Liver (tissue), 8 donors: ENCODE measurements at regions not wholly inside any gene's neighbourhood (a gene's known extent, or its start where the extent isn't known, plus 50 kb on each side); places are given as distances from the start of the nearest gene placed in this dataset.

ENCODE experiments used
- DNase-seq: peaks from one replicate; pipeline ENCODE4 v3.0.0-alpha.2; 2017; ENCODE audit warnings: low spot score
- H3K27ac ChIP-seq, 2 donors: one replicate each; pipeline ENCODE4 v1.7.0; 2013; ENCODE audit warnings: inconsistent platforms in 2 of 2, low read length in 2 of 2, control low read depth in 1 of 2, low read depth in 1 of 2, mild to moderate bottlenecking in 1 of 2
- H3K27me3 ChIP-seq, 4 donors: one replicate each; pipeline versions ENCODE4 v1.6.1 to v1.7.0; 2013; ENCODE audit warnings: low read length in 3 of 4, inconsistent platforms in 1 of 4, mild to moderate bottlenecking in 1 of 4, moderate library complexity in 1 of 4; ENCODE audit not compliant: control insufficient read depth in 4 of 4, insufficient read depth in 4 of 4
- H3K36me3 ChIP-seq, 4 donors: one replicate each; pipeline versions ENCODE4 v1.6.1 to v1.7.0; 2013; ENCODE audit warnings: low read length in 3 of 4, mild to moderate bottlenecking in 3 of 4, low read depth in 1 of 4, moderate library complexity in 1 of 4; ENCODE audit not compliant: control insufficient read depth in 4 of 4, insufficient read depth in 3 of 4
- H3K4me1 ChIP-seq, 4 donors: one replicate each; pipeline versions ENCODE4 v1.6.1 to v1.7.0; 2013; ENCODE audit warnings: low read length in 3 of 4, mild to moderate bottlenecking in 3 of 4, moderate library complexity in 1 of 4; ENCODE audit not compliant: control insufficient read depth in 4 of 4, insufficient read depth in 4 of 4
- H3K4me3 ChIP-seq, 3 donors: one replicate each; pipeline versions ENCODE4 v1.6.1 to v1.7.0; 2013; ENCODE audit warnings: low read length in 3 of 3, control low read depth in 1 of 3, low read depth in 1 of 3, mild to moderate bottlenecking in 1 of 3
- H3K9ac ChIP-seq, 2 donors: one replicate each; pipeline ENCODE4 v1.7.0; 2013; ENCODE audit warnings: low read length in 2 of 2, mild to moderate bottlenecking in 2 of 2, moderate library complexity in 2 of 2, control low read depth in 1 of 2, low read depth in 1 of 2
- H3K9me3 ChIP-seq, 4 donors: one replicate each; pipeline versions ENCODE4 v1.6.1 to v1.7.0; 2013; ENCODE audit warnings: low read length in 3 of 4; ENCODE audit not compliant: control insufficient read depth in 4 of 4
- ATF3 ChIP-seq: IDR thresholded peaks from 2 replicates; pipeline ENCODE4 v1.6.1; 2016; ENCODE audit warnings: antibody characterized with exemption
- CTCF ChIP-seq: fragments of 150-350 bp; IDR thresholded peaks from 2 replicates; pipeline ENCODE4 v1.5.1; 2017; ENCODE audit warnings: improper control_type of control experiment, low read depth, low read length; ENCODE audit not compliant: missing input control
- EGR1 ChIP-seq, 2 donors: IDR thresholded peaks; 2 replicates each; pipeline ENCODE4 v1.6.1; 2016 to 2018; ENCODE audit warnings: antibody characterized with exemption in 2 of 2, low read depth in 2 of 2
- FOXA1 ChIP-seq: IDR thresholded peaks from 2 replicates; pipeline ENCODE4 v1.6.1; 2016; ENCODE audit warnings: antibody characterized with exemption
- FOXA2 ChIP-seq: IDR thresholded peaks from 2 replicates; pipeline ENCODE4 v1.6.1; 2016; ENCODE audit warnings: antibody characterized with exemption
- GABPA ChIP-seq, 2 donors: IDR thresholded peaks in 1 of 2; conservative IDR thresholded peaks in 1 of 2; 2 replicates each; pipeline ENCODE4 v1.6.1; 2016; ENCODE audit warnings: antibody characterized with exemption in 2 of 2, mild to moderate bottlenecking in 1 of 2, moderate library complexity in 1 of 2
- HNF4A ChIP-seq, 2 donors: conservative IDR thresholded peaks; 2 replicates each; pipeline ENCODE4 v1.6.1; 2016; ENCODE audit warnings: antibody characterized with exemption in 2 of 2, mild to moderate bottlenecking in 2 of 2
- HNF4G ChIP-seq: IDR thresholded peaks from 2 replicates; pipeline ENCODE4 v1.6.1; 2016; ENCODE audit warnings: antibody characterized with exemption
- JUND ChIP-seq, 2 donors: IDR thresholded peaks; 2 replicates each; pipeline ENCODE4 v1.6.1; 2016; ENCODE audit warnings: antibody characterized with exemption in 2 of 2
- MAX ChIP-seq: IDR thresholded peaks from 2 replicates; pipeline ENCODE4 v1.6.1; 2016; ENCODE audit warnings: antibody characterized with exemption
- NR2F2 ChIP-seq: IDR thresholded peaks from 2 replicates; pipeline ENCODE4 v1.6.1; 2016; ENCODE audit warnings: antibody characterized with exemption
- RAD21 ChIP-seq, 2 donors: IDR thresholded peaks; 2 replicates each; pipeline ENCODE4 v1.6.1; 2016; ENCODE audit warnings: antibody characterized with exemption in 2 of 2, mild to moderate bottlenecking in 2 of 2
- REST ChIP-seq: IDR thresholded peaks from 2 replicates; pipeline ENCODE4 v1.6.1; 2016; ENCODE audit warnings: antibody characterized with exemption, mild to moderate bottlenecking
- RXRA ChIP-seq, 2 donors: IDR thresholded peaks; 2 replicates each; pipeline ENCODE4 v1.6.1; 2017 to 2018; ENCODE audit warnings: antibody characterized with exemption in 2 of 2, mild to moderate bottlenecking in 1 of 2
- SP1 ChIP-seq: IDR thresholded peaks from 2 replicates; pipeline ENCODE4 v1.6.1; 2018; ENCODE audit warnings: antibody characterized with exemption, mild to moderate bottlenecking
- TAF1 ChIP-seq: conservative IDR thresholded peaks from 2 replicates; pipeline ENCODE4 v1.6.1; 2016; ENCODE audit warnings: antibody characterized with exemption, mild to moderate bottlenecking
- YY1 ChIP-seq: IDR thresholded peaks from 2 replicates; pipeline ENCODE4 v1.6.1; 2016; ENCODE audit warnings: antibody characterized with exemption, mild to moderate bottlenecking
- ZBTB33 ChIP-seq: IDR thresholded peaks from 2 replicates; pipeline ENCODE4 v1.6.1; 2016; ENCODE audit warnings: antibody characterized with exemption
- WGBS: extraction: QIAGEN DNeasy Blood & Tissue Kit; methylation state at CpG from one replicate; pipeline ENCODE4 v1.1.7; 2013; 5-methylcytosine and 5-hydroxymethylcytosine counted together
- donor health status: healthy.
- donor health status: healthy.
- donor health status: healthy.
- donor health status: healthy.
- donor health status: healthy.

- no peaks in the 10 kb centered on the region for H3K9me3 ChIP-seq
- H3K4me3 ChIP-seq = no peak overlapping the region
- no peaks in the 10 kb centered on the region for H3K36me3 ChIP-seq
- 81% methylated on average over 15 of the region's 15 CpGs for WGBS
- H3K27me3 ChIP-seq = no peaks in the 10 kb centered on the region
- TF ChIP-seq MAX (no peak), TAF1 (no peak), YY1 (no peak), ATF3 (no peak), RAD21 (IDR thresholded peaks at IDR 0.05) (no peak), JUND (IDR thresholded peaks at IDR 0.05) (no peak), FOXA2 (no peak), FOXA1 (no peak), EGR1 (IDR thresholded peaks at IDR 0.05; ENCODE audit: low read depth in 2 of 2) (no peak), GABPA (IDR thresholded peaks at IDR 0.05 in 1 of 2, conservative IDR thresholded peaks at IDR 0.05 in 1 of 2) (no peak), NR2F2 (no peak), ZBTB33 (no peak), HNF4G (no peak), RXRA (IDR thresholded peaks at IDR 0.05) (no peak), CTCF (no peak), HNF4A (conservative IDR thresholded peaks at IDR 0.05) (no peak), REST (no peak), SP1 (no peak)
- no peaks in the 10 kb centered on the region for H3K4me1 ChIP-seq
- no peak for DNase-seq
- H3K27ac ChIP-seq = no peak overlapping the region
- no peak overlapping the region for H3K9ac ChIP-seq
These were observed 152.8 kb downstream of the TFCP2L1 start for GRCh38 chr2:121132054-121132761.
